PC-3 (cell line): ENCODE measurements at regions not wholly inside any gene's neighbourhood (a gene's known extent, or its start where the extent isn't known, plus 50 kb on each side); places are given as distances from the start of the nearest gene placed in this dataset.

Experiments
- ATAC-seq: fragments of 200-7000 bp; cut with Tn5 transposase; 2 replicates; pipeline ENCODE4 v1.9.1; 2020; ENCODE audit warnings: mild to moderate bottlenecking, moderate library complexity
- BruUV-seq: library from RNA; stranded (reverse); fragments of 400-500 nt; replicated peaks from 2 replicates; lab custom pipeline; 2021; lab: Mats Ljungman, UMichigan
- CTCF ChIA-PET: fragments of 300-600 bp; sonication (Branson Sonifier 250); formaldehyde crosslinking; loops from one replicate; lab custom pipeline; 2022; ENCODE audit warnings: antibody characterized with exemption; lab: Charles Lee
- POLR2A ChIA-PET: fragments of 300-600 bp; sonication (Branson Sonifier 250); formaldehyde crosslinking; loops from one replicate; lab custom pipeline; 2022; ENCODE audit warnings: antibody characterized with exemption; ENCODE audit not compliant: unreplicated experiment; lab: Charles Lee
- DNase-seq: peaks from one replicate; pipeline ENCODE4 v3.0.0-alpha.2; 2015
- H2AFZ ChIP-seq: fragments of 300-600 bp; sonication (generic); 2 replicates; pipeline ENCODE4 v1.6.0; 2016; ENCODE audit warnings: antibody characterized with exemption, low read length
- H3F3A ChIP-seq: fragments of 300-600 bp; sonication (generic); one replicate; pipeline ENCODE4 v1.6.0; 2017; ENCODE audit warnings: antibody characterized with exemption, low read length, control low read depth, mild to moderate bottlenecking; ENCODE audit not compliant: unreplicated experiment
- H3K27ac ChIP-seq: fragments of 300-600 bp; sonication (generic); 2 replicates; pipeline ENCODE4 v1.5.1; 2016; ENCODE audit warnings: mild to moderate bottlenecking, low read length
- H3K27me3 ChIP-seq: fragments of 300-600 bp; sonication (generic); 2 replicates; pipeline ENCODE4 v1.6.1; 2016; ENCODE audit warnings: low read length, mixed read lengths
- H3K36me3 ChIP-seq: fragments of 300-600 bp; sonication (generic); 2 replicates; pipeline ENCODE4 v1.6.1; 2016; ENCODE audit warnings: low read depth, mixed run types, low read length, mixed read lengths
- H3K4me1 ChIP-seq: fragments of 300-600 bp; sonication (generic); 2 replicates; pipeline ENCODE4 v1.5.1; 2016; ENCODE audit warnings: low read length; ENCODE audit not compliant: insufficient read depth
- H3K4me2 ChIP-seq: fragments of 300-600 bp; sonication (generic); 2 replicates; pipeline ENCODE4 v1.6.0; 2016; ENCODE audit warnings: low read length
- H3K4me3 ChIP-seq: fragments of 300-600 bp; sonication (generic); 2 replicates; pipeline ENCODE4 v1.5.1; 2016; ENCODE audit warnings: mild to moderate bottlenecking, low read length, mixed read lengths
- H3K79me2 ChIP-seq: fragments of 300-600 bp; sonication (generic); 2 replicates; pipeline ENCODE4 v1.6.1; 2017; ENCODE audit warnings: low read length, mixed read lengths
- H3K9ac ChIP-seq: fragments of 300-600 bp; sonication (generic); 2 replicates; pipeline ENCODE4 v1.6.0; 2016; ENCODE audit warnings: mild to moderate bottlenecking, low read length
- H3K9me2 ChIP-seq: fragments of 300-600 bp; sonication (generic); replicated peaks from 2 replicates; pipeline ENCODE4 v1.6.1; 2016; ENCODE audit warnings: mixed run types, low read length, mixed read lengths
- H3K9me3 ChIP-seq: fragments of 300-600 bp; sonication (generic); 2 replicates; pipeline ENCODE4 v1.6.1; 2016; ENCODE audit warnings: low read length, mixed read lengths
- H4K20me1 ChIP-seq: fragments of 300-600 bp; sonication (generic); 2 replicates; pipeline ENCODE4 v1.6.1; 2016; ENCODE audit warnings: low read length, mixed read lengths
- CTCF ChIP-seq: fragments of 300-600 bp; sonication (generic); conservative IDR thresholded peaks from 2 replicates; pipeline ENCODE4 v1.5.1; 2017; ENCODE audit warnings: antibody characterized with exemption, low read depth, mild to moderate bottlenecking, low read length
- EZH2 ChIP-seq: fragments of 300-600 bp; sonication (generic); IDR thresholded peaks from one replicate; pipeline ENCODE4 v1.6.1; 2017; ENCODE audit warnings: antibody characterized with exemption, mild to moderate bottlenecking, low read length; ENCODE audit not compliant: unreplicated experiment
- EZH2phosphoT487 ChIP-seq: fragments of 300-600 bp; sonication (generic); IDR thresholded peaks from 2 replicates; pipeline ENCODE4 v1.6.1; 2018; ENCODE audit warnings: mild to moderate bottlenecking, antibody characterized with exemption, low read length, borderline replicate concordance
- intact Hi-C: fragments of 100-400 bp; cut with micrococcal nuclease; formaldehyde crosslinking; loops from 2 replicates; pipeline ENCODE4 v1.9.0; 2023

- DNase-seq (no peak), ATAC-seq (no peak)
- Histone ChIP-seq H4K20me1 (no peaks in the 10 kb centered on the region), H3K4me3 (no peak overlapping the region), H3K27ac (no peak overlapping the region), H3K9me2 (no peaks in the 10 kb centered on the region), H3K79me2 (no peaks in the 10 kb centered on the region), H3F3A (no peaks in the 10 kb centered on the region), H3K27me3 (no peaks in the 10 kb centered on the region), H3K4me2 (no peak overlapping the region), H2AFZ (no peak overlapping the region), H3K36me3 (no peaks in the 10 kb centered on the region), H3K9me3 (no peaks in the 10 kb centered on the region), H3K4me1 (no peaks in the 10 kb centered on the region), H3K9ac (no peak overlapping the region)
- intact Hi-C loops = no loop called here
- TF ChIP-seq EZH2phosphoT487 = no peak
- no peak for TF ChIP-seq CTCF
- TF ChIP-seq EZH2 = no peak
- no TSS peak for BruUV-seq
- CTCF ChIA-PET = no interaction called here
- POLR2A ChIA-PET = no interaction called here
Measured at GRCh38 chr9:73847536-73847935, 649.6 kb upstream of the RORB start.

GRCh38 chr9:73853549-73853948 lies 643.6 kb upstream of the RORB start:
- CTCF ChIA-PET = no interaction called here
- H3K4me1 ChIP-seq = no peaks in the 10 kb centered on the region
- ATAC-seq = no peak
- H3F3A ChIP-seq = no peaks in the 10 kb centered on the region
- no peaks in the 10 kb centered on the region for H3K9me2 ChIP-seq
- no peaks in the 10 kb centered on the region for H3K79me2 ChIP-seq
- H4K20me1 ChIP-seq = no peaks in the 10 kb centered on the region
- no peaks in the 10 kb centered on the region for H3K9me3 ChIP-seq
- POLR2A ChIA-PET = no interaction called here
- TF ChIP-seq EZH2 = no peak
- TF ChIP-seq CTCF = no peak
- TF ChIP-seq EZH2phosphoT487 = no peak
- DNase-seq = no peak
- H3K4me2 ChIP-seq = no peak overlapping the region
- H3K27ac ChIP-seq = no peak overlapping the region
- BruUV-seq = no TSS peak
- no peak overlapping the region for H2AFZ ChIP-seq
- H3K9ac ChIP-seq = no peak overlapping the region
- H3K36me3 ChIP-seq = no peaks in the 10 kb centered on the region
- intact Hi-C loops = no loop called here
- H3K27me3 ChIP-seq = no peaks in the 10 kb centered on the region
- H3K4me3 ChIP-seq = no peak overlapping the region

- POLR2A ChIA-PET = no interaction called here
- no peaks in the 10 kb centered on the region for H3K9me2 ChIP-seq
- CTCF ChIA-PET = no interaction called here
Measured at GRCh38 chr9:73855206-73855605, 641.9 kb upstream of the RORB start.

More at GRCh38 chr9:73855206-73855605, 641.9 kb upstream of the RORB start:
- Histone ChIP-seq H3K4me2 (no peak overlapping the region), H3K4me1 (no peaks in the 10 kb centered on the region), H3K27ac (no peak overlapping the region), H3K27me3 (no peaks in the 10 kb centered on the region), H3F3A (no peaks in the 10 kb centered on the region), H2AFZ (no peak overlapping the region), H4K20me1 (no peaks in the 10 kb centered on the region), H3K36me3 (no peaks in the 10 kb centered on the region), H3K79me2 (no peaks in the 10 kb centered on the region), H3K9ac (no peak overlapping the region), H3K9me3 (no peaks in the 10 kb centered on the region), H3K4me3 (no peak overlapping the region)
- TF ChIP-seq EZH2 (no peak), EZH2phosphoT487 (no peak), CTCF (no peak)
- intact Hi-C loops = no loop called here
- no TSS peak for BruUV-seq
- DNase-seq = no peak
- ATAC-seq = no peak
